Heart right ventricle (tissue), 16 donors: ENCODE measurements at regions not wholly inside any gene's neighbourhood (a gene's known extent, or its start where the extent isn't known, plus 50 kb on each side); places are given as distances from the start of the nearest gene placed in this dataset.
"Not testable (repeated sequence)": the region's sequence is repeated elsewhere in the genome, so short reads cannot be mapped to it uniquely, and the experiment has no call there.

ENCODE experiments used
- ATAC-seq, 8 donors: fragments of 200-7000 bp; cut with Tn5 transposase; one replicate each; pipeline ENCODE4 v1.9.1; 2020; ENCODE audit warnings: mild to moderate bottlenecking in 8 of 8, moderate library complexity in 8 of 8, moderate number of reproducible peaks in 1 of 8
- DNase-seq, 2 donors: peaks; one replicate each; pipeline ENCODE4 v3.0.0-alpha.2; 2020
- H3K27ac ChIP-seq, 10 donors: fragments of 200-600 bp; sonication (generic) in 2 of 10; one replicate each; pipeline versions ENCODE4 v1.5.0 to v1.8.0; 2020 to 2022; ENCODE audit warnings: mild to moderate bottlenecking in 3 of 10
- H3K27me3 ChIP-seq, 7 donors: fragments of 200-600 bp; one replicate each; pipeline ENCODE4 v1.8.0; 2021 to 2022; ENCODE audit warnings: mild to moderate bottlenecking in 2 of 7
- H3K36me3 ChIP-seq, 9 donors: fragments of 200-600 bp; sonication (generic) in 1 of 9; one replicate each; pipeline versions ENCODE4 v1.5.0 to v1.8.0; 2020 to 2022; ENCODE audit warnings: mild to moderate bottlenecking in 2 of 9
- H3K4me1 ChIP-seq, 9 donors: fragments of 200-600 bp; sonication (generic) in 1 of 9; one replicate each; pipeline versions ENCODE4 v1.5.0 to v1.8.0; 2020 to 2022; ENCODE audit warnings: mild to moderate bottlenecking in 4 of 9
- H3K4me3 ChIP-seq, 10 donors: fragments of 200-600 bp; sonication (generic) in 2 of 10; one replicate each; pipeline versions ENCODE4 v1.5.0 to v1.8.0; 2020 to 2022; ENCODE audit warnings: mild to moderate bottlenecking in 7 of 10, moderate library complexity in 2 of 10
- H3K9me3 ChIP-seq, 11 donors: fragments of 200-600 bp in 10 of 11; sonication (generic) in 2 of 11; one replicate each; pipeline versions ENCODE4 v1.5.0 to v1.8.0; 2013 to 2022; ENCODE audit warnings: mild to moderate bottlenecking in 2 of 11, control low read depth in 1 of 11, moderate library complexity in 1 of 11
- CTCF ChIP-seq, 9 donors: fragments of 200-600 bp; sonication (generic) in 2 of 9; IDR thresholded peaks; one replicate each; pipeline versions ENCODE4 v1.5.0 to v1.8.0; 2021 to 2022; ENCODE audit warnings: antibody characterized with exemption in 9 of 9, mild to moderate bottlenecking in 5 of 9, moderate library complexity in 1 of 9
- WGBS, 2 donors: extraction: QIAGEN DNeasy Blood & Tissue Kit; methylation state at CpG; one replicate each; pipeline ENCODE4 v1.1.7; 2013; ENCODE audit warnings: inconsistent platforms in 1 of 2; 5-methylcytosine and 5-hydroxymethylcytosine counted together
- intact Hi-C, 10 donors: fragments of 100-400 bp; cut with DNase I; formaldehyde crosslinking; loops; one replicate each; pipeline versions ENCODE4 v1.11.1 to v1.14.2; 2022
- donor health status: Arrhythmogenic right ventricular cardiomyopathy.
- donor health status: ischemic (EF 13 %, LVEDD 7.1; RV severe dilation, severe dysfunction).
- donor health status: healthy with polysubstance abuse.
- donor health status: DM: no; HTN: yes; CAD: no.
- donor health status: DM: no; HTN: no; CAD: no.
- donor health status: ischemic (EF 25% LVEDD 6.9; RV normal size, moderate dysfunction).
- donor health status: ischemic (EF 25% LVEDD 5.7; RV mildly dilated, moderate dysfunction).
- donor health status: healthy.
- donor health status: DM: yes; HTN: yes; CAD: no.
- donor health status: Ischemic cardiomyopathy.
- donor health status: ischemic (EF 35%, LVEDD 5.7; RV mildly dilated, moderate dysfunction).
- donor health status: nonischemic (EF 11% LVEDD 7.7; RV severe dilation, severe dysfunction).
- donor health status: DM: yes; HTN: yes; CAD: no.
- donor health status: PGD.
- donor health status: ischemic (EF 29% LVEDD 5.4; RV normal size, mild dysfunction).
- donor health status: nonischemic (EF 23%, LVEDD 6.1; RV moderate dilation, normal function).

- H3K27me3 ChIP-seq, result no peaks in the 10 kb centered on the region
- no peaks in the 10 kb centered on the region for H3K4me1 ChIP-seq
- no peak overlapping the region for H3K27ac ChIP-seq
- ATAC-seq (peak in 1 of 8 donors; percentile 38), DNase-seq (no peak)
- no peak for TF ChIP-seq CTCF (IDR thresholded peaks at IDR 0.05)
- 86 to 92% methylated on average over 19 of the region's 19 CpGs for WGBS, 2 donors
- H3K4me3 ChIP-seq, result no peak overlapping the region
- intact Hi-C loops, result no loop called here
- H3K36me3 ChIP-seq, result no peaks in the 10 kb centered on the region
- no peaks in the 10 kb centered on the region for H3K9me3 ChIP-seq
These were observed 68.0 kb upstream of the RMP24 start for GRCh38 chr18:35904389-35905037.

GRCh38 chr18:35905436-35905835 lies 67.0 kb upstream of the RMP24 start:
- no peak overlapping the region for H3K4me3 ChIP-seq
- H3K27ac ChIP-seq, result no peak overlapping the region
- no peaks in the 10 kb centered on the region for H3K9me3 ChIP-seq
- H3K27me3 ChIP-seq, result peaks cover 0 to under 1% (median 0%) of the 10 kb centered on the region in 7 donors
- intact Hi-C loops, result no loop called here
- H3K36me3 ChIP-seq, result no peaks in the 10 kb centered on the region
- ATAC-seq (no peak), DNase-seq (no peak)
- 53 to 69% methylated on average over 10 of the region's 10 CpGs for WGBS, 2 donors
- no peaks in the 10 kb centered on the region for H3K4me1 ChIP-seq
- no peak for TF ChIP-seq CTCF (IDR thresholded peaks at IDR 0.05)

GRCh38 chr18:35906291-35906690 lies 66.2 kb upstream of the RMP24 start:
- H3K27ac ChIP-seq, H3K36me3 ChIP-seq, ATAC-seq, DNase-seq, H3K4me1 ChIP-seq, H3K9me3 ChIP-seq, H3K27me3 ChIP-seq, intact Hi-C loops, H3K4me3 ChIP-seq: not testable (repeated sequence)
- WGBS, 2 donors, result 86% methylated on average over 1 of the region's 3 CpGs; no CpG with 5 or more reads in 1 of the 2 donors

- Histone ChIP-seq H3K9me3 (no peaks in the 10 kb centered on the region), H3K36me3 (no peaks in the 10 kb centered on the region), H3K4me1 (no peaks in the 10 kb centered on the region), H3K4me3 (no peak overlapping the region), H3K27me3 (peaks cover 0 to 14% (median 0%) of the 10 kb centered on the region in 7 donors), H3K27ac (no peak overlapping the region)
- no peak for TF ChIP-seq CTCF (IDR thresholded peaks at IDR 0.05)
- ATAC-seq (no peak), DNase-seq (no peak)
- intact Hi-C loops, result no loop called here
These were observed 62.2 kb upstream of the RMP24 start for GRCh38 chr18:35910327-35910726.

GRCh38 chr18:35912332-35912731 lies 60.1 kb upstream of the RMP24 start:
- 41 to 43% methylated on average over 6 of the region's 6 CpGs for WGBS, 2 donors
- Histone ChIP-seq H3K36me3 (no peaks in the 10 kb centered on the region), H3K4me3 (no peak overlapping the region), H3K27me3 (peaks cover 0 to 17% (median 0%) of the 10 kb centered on the region in 7 donors), H3K27ac (no peak overlapping the region), H3K4me1 (no peaks in the 10 kb centered on the region), H3K9me3 (no peaks in the 10 kb centered on the region)
- no peak for TF ChIP-seq CTCF (IDR thresholded peaks at IDR 0.05)
- intact Hi-C loops, result no loop called here
- DNase-seq (no peak), ATAC-seq (no peak)
